ENCODE measurements at regions not wholly inside any gene's neighbourhood (a gene's known extent, or its start where the extent isn't known, plus 50 kb on each side); places are given as distances from the start of the nearest gene placed in this dataset.

GRCh38 chr20:21577551-21577950 is 63.7 kb upstream of the NKX2-2 start:
- no peak for TF ChIP-seq CTCF (IDR thresholded peaks at IDR 0.05; ENCODE audit: extremely low read depth in 1 of 2, insufficient read depth in 1 of 2, low read depth in 1 of 2, low read length in 2 of 2)
- no peak for TF ChIP-seq POLR2A (IDR thresholded peaks at IDR 0.05; ENCODE audit: low read depth, low read length)
- no peak for TF ChIP-seq EZH2 (IDR thresholded peaks at IDR 0.05; ENCODE audit: borderline replicate concordance, low read depth, low read length, severe bottlenecking)
- TF ChIP-seq POLR2AphosphoS5 (IDR thresholded peaks at IDR 0.05; ENCODE audit: insufficient read depth, low read depth, low read length), result no peak
- TF ChIP-seq FOS (IDR thresholded peaks at IDR 0.05; ENCODE audit: borderline replicate concordance, insufficient read depth, low read length), result no peak
- TF ChIP-seq JUN (IDR thresholded peaks at IDR 0.05; ENCODE audit: borderline replicate concordance, insufficient read depth, insufficient read length, low read depth), result no peak
- TF ChIP-seq MAX (IDR thresholded peaks at IDR 0.05; ENCODE audit: insufficient read depth, insufficient read length), result no peak
- TF ChIP-seq GATA2 (IDR thresholded peaks at IDR 0.05; ENCODE audit: insufficient read depth, insufficient read length, low read depth, low read length), result no peak
